ENCODE measurements at regions not wholly inside any gene's neighbourhood (a gene's known extent, or its start where the extent isn't known, plus 50 kb on each side); places are given as distances from the start of the nearest gene placed in this dataset.

DNA sequence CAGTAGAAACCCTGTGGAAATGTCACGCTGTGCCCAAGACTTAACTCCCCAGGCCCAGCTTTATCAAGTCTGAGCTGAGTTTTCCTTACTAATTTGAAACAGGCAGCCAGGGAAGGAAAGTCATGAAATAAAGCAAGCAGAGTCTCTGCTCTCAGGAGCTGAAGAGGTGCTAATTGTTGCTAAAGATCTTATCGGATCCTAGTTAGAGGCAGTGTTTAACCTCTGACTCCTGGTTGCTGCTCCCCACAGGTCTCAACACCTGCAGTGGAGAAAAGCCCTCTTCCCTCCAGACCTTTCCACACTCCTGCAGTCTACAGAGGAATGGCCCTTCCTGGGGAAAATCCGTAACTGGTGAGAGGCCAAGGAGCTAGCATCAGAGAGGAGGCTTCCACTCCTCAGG lies 628.2 kb downstream of the NTRK3 start:
- no peak for DNase-seq

DNA sequence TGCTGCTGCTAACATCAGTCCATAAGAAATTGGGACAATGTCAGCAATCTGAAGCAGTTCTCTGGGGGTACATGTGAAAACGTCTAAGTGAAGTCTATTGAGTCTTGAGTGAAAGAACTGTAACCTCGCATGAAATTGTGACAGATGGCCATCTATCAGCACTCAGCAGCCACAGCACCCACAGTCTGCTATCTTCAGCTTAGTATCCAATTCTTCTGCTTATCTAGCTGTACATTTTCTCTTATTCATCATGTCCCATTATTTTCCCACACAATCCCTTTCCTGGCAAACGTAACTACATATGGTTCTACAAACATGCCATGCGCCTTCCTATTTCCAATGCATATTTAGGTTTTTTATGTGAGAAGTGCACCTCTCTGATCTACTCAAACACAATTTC lies 629.7 kb downstream of the NTRK3 start:
- DNase-seq = no peak

DNA sequence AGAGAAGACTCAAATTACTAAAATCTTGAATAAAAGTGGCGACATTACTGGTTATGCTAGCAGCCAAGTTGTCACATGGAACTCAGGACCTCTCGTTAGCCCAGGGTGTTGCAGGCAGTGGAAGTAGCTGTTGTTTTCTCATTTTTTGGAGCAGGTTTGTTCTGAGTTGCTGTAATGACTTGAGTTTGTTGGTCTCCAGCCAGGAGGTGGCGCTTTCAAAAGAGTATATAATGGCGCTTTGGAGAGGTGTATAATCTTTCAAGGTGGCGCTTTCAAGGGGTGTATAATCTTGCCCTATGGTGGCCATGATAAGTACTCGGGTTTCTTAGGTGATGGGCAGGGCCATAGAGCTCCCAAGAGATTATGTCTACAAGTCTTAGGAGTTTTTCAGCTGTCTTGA lies 632.7 kb downstream of the NTRK3 start:
- DNase-seq = peak; percentile 36

DNA sequence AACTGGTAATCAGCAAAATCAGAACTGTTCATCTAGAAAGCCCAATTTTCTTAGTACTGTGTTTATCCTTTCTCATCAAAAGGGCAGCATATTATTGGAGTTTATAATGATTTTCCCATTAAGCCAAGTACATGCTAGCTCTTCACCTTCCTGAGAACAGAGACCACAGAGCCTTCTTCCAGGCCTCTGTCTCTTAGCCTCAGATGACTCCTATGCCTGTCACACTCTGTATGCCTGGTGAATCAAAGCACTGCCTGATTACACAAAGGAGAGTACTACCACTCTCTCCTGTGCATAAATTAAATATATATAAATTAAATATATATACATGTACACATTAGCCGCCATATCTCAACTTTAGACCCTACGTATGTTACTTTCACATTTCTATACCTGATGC lies 636.1 kb downstream of the NTRK3 start:
- no peak for DNase-seq

DNA sequence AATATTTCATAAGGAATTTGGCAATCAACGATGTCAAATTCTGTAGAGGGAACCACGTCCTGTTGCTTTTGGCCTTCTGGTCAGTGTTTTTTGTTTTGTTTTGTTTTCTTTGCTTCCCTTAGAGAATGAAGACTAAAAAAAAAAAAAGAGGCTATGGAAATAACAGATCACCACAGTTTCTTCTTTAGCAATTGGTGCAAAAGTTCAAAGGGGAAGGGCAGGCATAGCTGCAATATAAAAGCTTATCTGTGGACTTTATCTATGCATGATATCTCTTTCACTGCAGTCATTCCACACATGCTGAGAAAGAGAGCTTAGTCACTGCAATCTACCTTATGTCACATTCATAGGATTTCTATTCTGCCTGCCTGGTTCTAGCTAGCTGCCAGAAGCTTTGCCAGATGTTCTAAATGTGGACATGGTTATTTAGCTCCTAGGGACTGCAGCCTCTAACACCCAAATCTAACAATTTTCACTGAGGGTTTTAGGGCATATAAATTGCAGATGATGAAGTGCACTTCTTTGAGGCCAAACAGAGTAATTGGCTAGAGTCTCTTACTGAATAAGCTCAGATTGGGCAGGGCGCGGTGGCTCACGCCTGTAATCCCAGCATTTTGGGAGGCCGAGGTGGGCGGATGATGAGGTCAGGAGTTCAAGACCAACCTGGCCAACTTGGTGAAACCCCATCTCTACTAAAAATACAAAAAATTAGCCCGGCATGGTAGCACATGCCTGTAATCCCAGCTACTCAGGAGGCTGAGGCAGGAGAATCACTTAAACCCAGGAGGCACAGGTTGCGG lies 637.2 kb downstream of the NTRK3 start:
- no peak for DNase-seq

DNA sequence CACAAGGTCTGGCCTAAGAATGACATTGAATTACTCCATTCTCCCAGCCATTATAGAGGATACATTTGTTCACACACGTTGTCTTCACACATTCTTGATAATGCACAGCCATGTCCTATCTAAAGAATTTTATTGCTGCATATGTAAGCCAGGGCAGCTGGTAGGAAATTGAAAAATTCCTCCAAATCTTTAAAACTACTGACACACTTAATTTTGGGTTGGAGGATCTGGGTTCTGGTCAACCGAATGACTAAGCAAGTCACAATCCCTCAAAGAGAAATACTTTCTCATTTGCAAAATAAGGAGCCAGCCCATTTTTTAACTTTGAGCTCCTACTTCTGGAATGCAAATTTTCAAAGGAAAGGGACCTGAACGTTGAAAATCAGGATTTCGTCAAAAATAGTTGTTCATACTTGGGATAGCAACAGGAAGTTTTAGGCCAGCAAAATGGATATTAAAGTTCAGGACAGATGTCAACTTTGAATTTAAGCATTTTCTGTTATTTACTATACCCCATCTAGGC lies 638.3 kb downstream of the NTRK3 start:
- no peak for DNase-seq

DNA sequence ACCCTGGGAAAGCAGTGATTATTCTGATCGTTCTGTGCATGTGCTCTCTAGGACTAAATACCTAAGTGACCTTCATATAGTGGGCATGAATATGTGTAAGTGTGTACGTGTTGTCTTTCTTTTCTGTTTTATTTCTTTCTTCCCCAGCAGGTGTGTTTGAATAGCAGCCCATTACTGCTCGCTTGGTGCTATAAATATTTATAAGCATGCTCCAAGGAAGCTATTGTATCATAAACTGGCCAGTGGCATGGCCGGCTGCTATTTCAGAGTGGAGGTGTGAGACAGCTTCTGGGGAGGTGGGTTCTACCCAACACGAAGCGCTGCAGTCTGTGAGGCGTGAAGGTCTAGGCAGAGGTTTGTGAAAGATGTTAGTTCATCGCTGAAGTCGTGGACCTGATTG lies 641.8 kb downstream of the NTRK3 start:
- DNase-seq = no peak

DNA sequence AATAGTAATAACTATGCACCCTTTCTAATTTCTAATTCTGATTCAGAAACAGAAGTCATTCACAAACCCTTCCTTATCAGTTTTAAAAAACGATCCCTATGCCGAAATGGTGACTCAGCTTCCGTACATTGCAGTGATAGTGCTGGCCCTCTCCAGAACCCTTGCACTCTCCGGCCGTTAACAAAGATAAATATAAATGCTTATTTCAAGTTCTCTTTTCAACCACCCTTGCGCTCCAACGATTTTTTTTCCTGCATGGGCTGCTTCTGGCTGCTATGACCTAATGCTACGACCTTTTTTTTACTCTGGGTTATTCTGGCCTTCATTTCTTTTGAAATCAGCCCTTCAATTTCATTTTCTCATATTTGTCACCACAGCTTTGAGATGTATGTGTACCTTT lies 646.2 kb downstream of the NTRK3 start:
- no peak for DNase-seq

DNA sequence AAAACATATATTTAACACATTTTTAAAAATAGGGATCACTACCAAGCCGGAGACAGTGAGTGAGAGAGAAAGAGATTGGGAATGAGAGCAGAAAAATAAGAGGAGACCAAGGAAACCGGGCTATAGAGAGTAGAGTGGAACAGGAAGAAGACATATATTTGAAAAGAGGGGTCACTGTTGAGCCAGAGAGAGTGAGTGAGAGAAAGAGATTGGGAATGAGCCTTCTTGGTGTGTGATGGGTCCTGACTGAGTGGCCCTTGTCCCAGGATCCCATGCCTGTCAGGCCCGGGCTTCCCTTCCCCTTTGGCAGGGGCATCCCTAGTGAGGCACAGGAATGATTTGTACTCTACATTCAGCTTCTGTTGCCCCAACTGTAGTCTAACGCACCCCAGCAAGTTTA lies 646.6 kb downstream of the NTRK3 start:
- DNase-seq = no peak

DNA sequence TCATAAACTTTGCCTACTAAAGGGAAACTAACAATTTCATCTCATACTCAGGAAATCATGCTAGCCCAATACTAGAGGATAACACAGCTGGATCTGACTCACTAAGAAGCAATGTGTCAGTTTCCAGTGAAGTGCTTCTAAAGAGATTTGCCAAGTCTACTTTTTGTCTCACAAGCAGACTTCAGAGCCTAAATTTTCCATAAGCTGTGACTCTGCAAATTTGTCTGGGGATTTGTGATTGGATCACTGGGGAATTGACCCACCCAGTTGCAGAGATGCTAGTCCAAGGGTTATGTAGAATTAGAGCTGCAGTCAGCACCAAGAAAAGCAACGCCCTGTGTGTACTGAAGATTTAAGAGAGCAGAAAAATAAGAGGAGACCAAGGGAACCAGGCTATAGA lies 647.1 kb downstream of the NTRK3 start:
- DNase-seq = no peak

DNA sequence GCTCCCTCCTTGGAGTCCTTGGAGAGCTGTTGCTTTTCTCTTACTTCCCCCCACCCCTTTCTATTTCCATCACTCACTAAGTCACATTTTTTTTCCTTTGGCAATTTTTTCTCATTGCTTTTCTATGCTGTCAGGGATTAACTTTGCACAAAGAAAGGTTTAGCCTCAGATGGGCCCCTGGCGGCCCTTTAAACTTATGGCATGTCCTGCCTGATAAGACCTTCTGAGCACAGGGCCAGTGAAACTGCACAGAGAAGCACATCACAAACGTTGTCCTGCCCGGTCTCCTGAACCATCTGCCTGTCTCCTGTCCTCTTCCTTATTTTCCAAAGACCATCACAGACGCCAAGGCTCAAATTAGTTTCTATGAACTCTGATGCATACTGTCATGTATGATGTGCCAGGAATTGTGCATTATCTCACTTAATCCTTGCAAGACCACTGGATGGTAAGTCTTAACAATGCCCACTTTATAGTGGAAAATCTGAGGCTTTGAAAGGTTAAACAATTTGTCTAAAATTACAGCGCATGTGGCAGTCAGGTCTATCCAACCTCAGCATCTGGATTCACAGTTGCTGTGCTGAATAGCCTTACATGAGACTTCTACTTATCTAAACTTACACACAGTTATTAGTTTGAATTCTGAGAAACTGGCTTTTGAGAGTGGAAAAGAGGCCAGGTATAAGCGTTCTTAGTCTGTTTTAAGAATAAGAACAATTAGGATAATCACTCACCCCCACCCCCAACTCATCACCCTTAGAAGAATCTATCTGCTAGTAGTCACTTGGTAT lies 648.1 kb downstream of the NTRK3 start:
- DNase-seq = no peak

DNA sequence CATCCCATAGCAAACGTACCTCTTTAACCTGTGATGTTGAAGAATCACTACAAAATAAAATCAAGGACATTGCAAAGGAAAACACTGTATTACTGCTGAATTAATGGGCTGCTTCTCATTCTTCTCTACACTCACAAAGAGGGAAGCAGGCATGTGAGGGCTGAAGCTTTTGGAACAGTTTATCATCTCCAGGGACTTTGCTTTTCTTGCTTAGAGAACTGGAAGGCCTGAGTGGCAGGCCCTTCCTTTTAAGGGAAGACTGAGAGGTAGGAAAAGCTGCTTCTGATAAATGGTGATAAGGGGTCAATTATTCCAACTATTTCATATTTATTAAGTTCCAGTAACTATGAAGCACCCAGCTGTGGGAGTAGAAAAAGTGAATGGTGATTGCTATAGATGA lies 649.6 kb downstream of the NTRK3 start:
- DNase-seq = no peak

DNA sequence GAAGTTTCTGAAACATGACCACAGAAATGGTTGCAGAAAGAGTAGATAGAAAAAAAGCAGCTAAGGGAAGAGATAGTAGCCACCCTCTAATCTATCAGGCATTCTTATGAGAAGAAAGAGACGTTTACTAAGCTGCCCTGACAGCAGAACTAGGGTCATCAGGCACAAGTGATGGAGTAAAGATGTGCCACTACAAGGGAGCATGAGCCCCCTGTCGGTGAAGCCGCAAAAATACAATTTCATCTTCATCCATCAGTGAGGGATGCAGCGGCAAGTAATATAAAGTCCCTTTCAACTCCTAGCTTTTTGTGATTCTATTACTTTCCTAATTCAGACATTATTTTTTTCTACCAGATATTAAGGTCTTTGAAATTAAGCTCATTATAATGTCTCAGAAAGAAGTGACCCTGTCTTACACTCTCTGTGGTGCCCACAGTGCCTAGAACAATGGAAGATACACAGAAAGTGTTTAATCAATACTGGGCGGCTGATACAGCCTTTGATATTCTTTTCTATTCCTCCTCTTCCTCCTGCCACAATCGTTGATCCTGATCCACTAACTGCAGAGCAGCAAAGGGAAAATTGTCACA lies 651.6 kb downstream of the NTRK3 start:
- DNase-seq = peak; percentile 22

DNA sequence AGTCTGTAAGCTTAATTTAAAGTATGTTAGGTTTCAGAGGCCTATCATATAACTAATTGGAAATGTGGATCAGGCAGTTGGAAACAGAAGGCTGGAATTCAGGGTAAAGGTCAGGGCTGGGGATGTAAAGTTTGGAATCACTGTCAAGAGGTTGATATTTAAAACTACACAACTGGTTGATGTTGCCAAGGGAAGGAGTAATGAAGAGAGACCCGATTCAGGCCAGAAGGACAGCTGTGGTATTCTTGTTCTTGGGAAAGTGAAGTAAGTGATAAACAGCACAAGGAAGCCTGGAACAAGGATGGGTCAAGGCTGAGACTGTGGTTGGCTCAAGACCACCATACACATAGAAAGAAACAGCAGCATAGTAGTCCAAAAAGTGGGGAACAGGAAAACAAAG lies 654.2 kb downstream of the NTRK3 start:
- DNase-seq = no peak

DNA sequence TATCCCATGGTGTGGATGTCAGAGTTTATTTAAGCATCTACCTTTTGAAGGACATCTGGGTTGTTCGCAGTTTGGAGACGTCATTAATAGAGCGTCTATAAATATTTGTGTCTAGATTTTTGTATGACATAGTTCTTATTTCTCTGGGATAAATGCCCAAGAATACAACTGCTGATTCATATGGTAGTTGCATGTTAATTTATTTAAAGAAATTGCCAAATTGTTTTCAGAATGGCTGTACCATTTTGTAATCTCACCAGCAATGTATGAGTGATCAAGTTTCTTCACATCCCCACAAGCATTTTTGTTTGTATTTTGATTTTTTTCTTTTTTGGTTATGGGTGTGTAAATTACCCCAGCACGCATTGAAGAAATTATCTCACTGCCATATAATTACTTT lies 656.9 kb downstream of the NTRK3 start:
- no peak for DNase-seq

DNA sequence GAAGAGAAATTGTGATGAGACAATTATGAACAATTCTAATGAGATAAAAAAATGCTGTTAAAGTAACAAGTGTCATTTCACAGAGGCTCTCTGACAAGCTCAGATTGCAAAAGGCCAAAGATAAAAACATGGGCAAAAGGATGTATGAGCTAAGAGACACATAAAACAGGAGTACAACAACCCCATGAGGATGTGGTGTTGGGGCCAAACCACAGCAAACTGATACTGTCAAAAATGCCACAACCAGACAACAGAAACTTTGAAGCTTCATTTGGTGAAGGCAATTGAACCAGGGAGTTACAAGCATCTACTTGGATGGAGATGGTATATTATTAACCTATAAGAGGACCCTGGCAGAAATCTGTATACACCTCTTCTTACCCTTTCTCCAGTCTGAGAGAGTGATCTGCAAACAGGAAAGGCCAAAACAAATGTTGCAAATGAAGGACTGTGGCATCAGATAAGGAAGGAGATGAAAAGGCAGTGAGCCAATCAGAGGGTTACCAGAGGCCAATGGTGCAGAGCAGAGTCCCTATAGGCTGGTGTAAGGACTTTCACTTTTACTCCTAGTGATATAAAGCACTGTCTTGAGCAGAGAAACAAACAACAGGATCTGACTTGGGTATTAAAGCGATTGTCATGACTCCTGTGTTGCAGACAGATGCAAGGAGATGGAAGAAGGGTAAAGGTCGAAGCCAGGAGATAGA lies 659.0 kb downstream of the NTRK3 start:
- DNase-seq = no peak

DNA sequence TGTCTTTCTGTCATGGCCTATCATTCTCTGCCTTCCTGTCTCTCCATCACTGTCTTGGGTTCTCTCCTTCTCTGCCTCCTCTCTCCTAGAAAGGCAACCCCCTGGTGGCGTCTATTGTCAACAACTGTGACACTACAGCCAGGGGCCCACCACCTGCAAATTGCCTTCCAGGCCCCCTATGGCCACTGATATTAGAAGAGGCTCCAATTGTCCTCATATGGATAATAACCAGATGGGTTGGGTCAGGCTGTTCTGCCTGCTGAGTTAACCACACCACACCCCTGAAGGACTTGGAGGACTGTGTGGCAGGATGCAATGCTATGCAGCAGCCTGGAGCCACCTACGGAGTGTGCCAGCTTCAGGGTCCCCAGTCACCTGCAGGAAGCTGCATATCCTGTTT lies 665.0 kb downstream of the NTRK3 start:
- DNase-seq = no peak

DNA sequence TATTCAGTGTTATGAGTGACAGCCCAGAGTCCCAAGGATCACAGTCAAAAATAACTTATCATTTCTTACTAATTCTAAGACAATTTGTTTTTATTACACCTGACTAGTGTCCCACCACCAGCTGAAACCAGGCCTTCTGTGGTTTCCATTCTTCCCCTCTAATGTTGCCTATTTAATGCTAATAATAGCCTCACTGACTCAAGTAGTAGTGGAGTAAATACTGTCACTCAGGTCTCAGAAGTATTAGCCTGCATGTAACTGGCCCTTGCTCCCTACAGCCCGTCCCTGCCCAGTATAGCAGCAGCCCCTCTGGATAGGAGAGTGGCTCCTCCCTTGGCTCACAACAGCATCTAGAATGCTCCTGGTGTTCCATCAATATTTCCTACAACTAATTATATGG lies 665.5 kb downstream of the NTRK3 start:
- no peak for DNase-seq

DNA sequence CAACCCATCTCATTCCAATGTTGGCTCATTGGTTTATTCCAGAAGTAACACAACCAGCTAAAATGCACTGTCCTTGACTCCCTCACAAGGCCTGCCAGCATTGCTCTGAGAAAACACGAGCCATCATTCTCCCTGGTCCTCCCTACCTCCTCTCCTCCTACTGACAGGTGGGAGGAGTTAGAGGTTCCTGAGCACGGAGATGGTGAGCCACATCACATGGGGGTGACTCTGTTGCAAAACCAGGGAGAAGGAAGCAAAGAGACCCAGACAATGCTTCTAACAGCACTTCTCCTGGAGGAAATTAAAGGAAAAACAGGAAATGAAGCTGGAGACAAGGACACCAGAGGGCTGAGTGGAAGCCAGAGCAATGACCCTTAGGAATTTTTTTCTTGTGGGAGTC lies 667.4 kb downstream of the NTRK3 start:
- DNase-seq = no peak

DNA sequence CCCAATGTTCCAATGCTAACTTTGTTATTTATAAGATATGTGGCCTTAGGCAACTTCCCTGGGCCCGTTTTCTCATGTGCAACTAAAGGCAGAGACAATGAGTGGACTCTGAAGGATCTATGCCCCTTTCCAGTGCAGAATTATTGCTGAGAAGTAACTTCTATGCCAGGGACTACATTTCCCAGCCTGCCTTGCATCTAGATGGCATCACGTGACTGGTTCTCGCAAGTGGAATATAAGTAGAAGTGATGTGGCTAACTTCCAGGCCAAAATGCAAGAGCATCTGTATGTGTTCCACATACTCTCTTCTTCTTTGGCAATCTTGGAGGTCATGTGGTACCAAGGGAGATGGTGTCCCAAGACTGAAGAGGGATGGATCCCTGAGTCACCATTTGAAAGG lies 674.4 kb downstream of the NTRK3 start:
- no peak for DNase-seq

DNA sequence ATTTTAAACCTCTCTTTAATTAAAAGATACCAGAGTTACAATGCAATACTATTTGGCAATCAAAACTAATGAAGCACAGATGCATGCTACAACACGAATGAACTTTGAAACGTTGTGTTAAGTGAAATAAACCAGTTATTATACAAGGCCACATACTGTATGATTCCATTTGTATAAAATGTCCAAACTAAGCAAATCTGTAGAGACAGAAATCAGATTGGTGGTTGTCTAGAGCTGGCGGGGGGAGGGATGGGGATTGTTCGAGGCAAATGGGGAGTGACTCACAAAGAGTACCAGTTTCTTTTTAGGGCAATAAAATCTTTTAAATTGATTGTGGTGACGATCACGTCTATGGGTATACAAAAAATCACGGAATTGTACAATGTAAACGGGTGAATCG lies 677.0 kb downstream of the NTRK3 start:
- no peak for DNase-seq

DNA sequence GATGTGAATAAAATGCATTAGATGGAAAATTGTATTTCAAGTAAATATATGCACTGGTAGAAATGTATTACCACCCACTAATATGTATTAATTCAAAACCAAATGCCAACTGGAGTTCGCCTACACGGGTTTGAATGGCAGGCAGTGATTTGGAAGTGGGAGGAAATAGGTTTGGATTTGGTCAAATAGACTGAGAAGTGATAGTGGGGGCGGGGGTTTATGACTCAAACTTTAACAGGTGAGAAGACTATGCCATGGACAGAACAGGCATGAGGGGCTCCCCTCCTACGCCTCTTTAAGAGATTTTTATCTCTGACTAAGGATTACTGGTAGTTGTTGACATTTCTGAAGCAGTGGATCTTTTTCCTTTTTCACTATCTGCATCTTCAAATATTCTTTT lies 677.8 kb downstream of the NTRK3 start:
- no peak for DNase-seq

DNA sequence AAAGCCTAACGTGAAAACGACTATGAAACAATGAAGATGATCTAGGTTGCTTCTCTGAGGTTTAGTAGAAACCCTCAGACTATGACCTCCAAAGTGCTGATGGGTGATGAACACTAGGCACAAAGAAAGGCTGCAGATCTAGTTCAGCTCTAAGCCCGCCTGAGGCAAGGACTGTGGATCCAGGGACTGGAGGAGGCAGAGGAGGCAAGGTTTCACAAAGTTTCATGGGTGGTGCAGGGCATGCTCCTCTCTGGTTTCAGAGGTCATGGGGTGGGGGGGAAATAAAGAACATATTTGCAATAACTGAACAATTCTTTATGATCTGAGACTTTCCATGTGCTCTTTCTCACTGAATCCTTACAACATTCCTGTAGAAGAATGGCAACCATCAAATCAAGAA lies 679.2 kb downstream of the NTRK3 start:
- DNase-seq = no peak

All from DMS53 (cell line).